PC-9 (cell line): ENCODE measurements at regions not wholly inside any gene's neighbourhood (a gene's known extent, or its start where the extent isn't known, plus 50 kb on each side); places are given as distances from the start of the nearest gene placed in this dataset.

Source experiments
- BruUV-seq: library from RNA; stranded (reverse); fragments of 400-500 nt; replicated peaks from 2 replicates; lab custom pipeline; 2021; lab: Mats Ljungman, UMichigan
- CTCF ChIA-PET: fragments of 300-600 bp; sonication (Branson Sonifier 250); formaldehyde crosslinking; loops from one replicate; lab custom pipeline; 2022; ENCODE audit warnings: antibody characterized with exemption; lab: Charles Lee
- POLR2A ChIA-PET: fragments of 300-600 bp; sonication (Branson Sonifier 250); formaldehyde crosslinking; loops from one replicate; lab custom pipeline; 2022; ENCODE audit warnings: antibody characterized with exemption; ENCODE audit not compliant: unreplicated experiment; lab: Charles Lee
- DNase-seq, 2 experiments: peaks; one replicate each; pipeline versions ENCODE4 v3.0.0 to v3.0.0-alpha.2; 2015 to 2022; ENCODE audit warnings: mixed read lengths in 1 of 2
- H2AFZ ChIP-seq: fragments of 200-600 bp; sonication (generic); 2 replicates; pipeline ENCODE4 v1.8.1; 2017; ENCODE audit warnings: antibody characterized with exemption
- H3F3A ChIP-seq: fragments of 200-600 bp; sonication (generic); 2 replicates; pipeline ENCODE4 v1.8.1; 2017; ENCODE audit warnings: antibody characterized with exemption, mild to moderate bottlenecking, low read depth; ENCODE audit not compliant: insufficient read depth
- H3K27ac ChIP-seq: fragments of 200-600 bp; sonication (generic); 2 replicates; pipeline ENCODE4 v1.6.1; 2016; ENCODE audit warnings: mixed run types
- H3K27me3 ChIP-seq: fragments of 200-600 bp; sonication (generic); 2 replicates; pipeline ENCODE4 v1.6.1; 2016; ENCODE audit warnings: low read depth, mixed run types; ENCODE audit not compliant: insufficient read depth
- H3K36me3 ChIP-seq: fragments of 200-600 bp; sonication (generic); 2 replicates; pipeline ENCODE4 v1.6.1; 2016; ENCODE audit warnings: low read depth, mixed run types
- H3K4me1 ChIP-seq: fragments of 200-600 bp; sonication (generic); replicated peaks from 2 replicates; pipeline ENCODE4 v1.6.1; 2016; ENCODE audit warnings: mixed run types; ENCODE audit not compliant: insufficient read depth
- H3K4me2 ChIP-seq: fragments of 200-600 bp; sonication (generic); 2 replicates; pipeline ENCODE4 v1.6.1; 2017; ENCODE audit warnings: mixed run types
- H3K4me3 ChIP-seq: fragments of 200-600 bp; sonication (generic); 2 replicates; pipeline ENCODE4 v1.6.1; 2016; ENCODE audit warnings: mixed run types
- H3K79me2 ChIP-seq: fragments of 200-600 bp; sonication (generic); 2 replicates; pipeline ENCODE4 v1.6.1; 2017; ENCODE audit warnings: low read depth, mixed run types
- H3K9me2 ChIP-seq: fragments of 200-600 bp; sonication (generic); 2 replicates; pipeline ENCODE4 v1.8.1; 2017; ENCODE audit warnings: mild to moderate bottlenecking; ENCODE audit not compliant: insufficient read depth
- H3K9me3 ChIP-seq: fragments of 200-600 bp; sonication (generic); 2 replicates; pipeline ENCODE4 v1.8.1; 2016; ENCODE audit warnings: low read depth; ENCODE audit not compliant: insufficient read depth
- H4K20me1 ChIP-seq: fragments of 200-600 bp; sonication (generic); 2 replicates; pipeline ENCODE4 v1.8.1; 2017; ENCODE audit not compliant: insufficient read depth
- CTCF ChIP-seq: fragments of 200-600 bp; sonication (generic); conservative IDR thresholded peaks from 2 replicates; pipeline ENCODE4 v1.6.1; 2017; ENCODE audit warnings: mixed run types, antibody characterized with exemption, mild to moderate bottlenecking, moderate library complexity
- EZH2 ChIP-seq: fragments of 200-600 bp; sonication (generic); IDR thresholded peaks from 2 replicates; pipeline ENCODE4 v1.8.0; 2017; ENCODE audit warnings: antibody characterized with exemption, low read depth
- intact Hi-C: fragments of 100-400 bp; cut with micrococcal nuclease; formaldehyde crosslinking; loops from one replicate; pipeline ENCODE4 v1.10.0; 2022; ENCODE audit not compliant: unreplicated experiment

DNA sequence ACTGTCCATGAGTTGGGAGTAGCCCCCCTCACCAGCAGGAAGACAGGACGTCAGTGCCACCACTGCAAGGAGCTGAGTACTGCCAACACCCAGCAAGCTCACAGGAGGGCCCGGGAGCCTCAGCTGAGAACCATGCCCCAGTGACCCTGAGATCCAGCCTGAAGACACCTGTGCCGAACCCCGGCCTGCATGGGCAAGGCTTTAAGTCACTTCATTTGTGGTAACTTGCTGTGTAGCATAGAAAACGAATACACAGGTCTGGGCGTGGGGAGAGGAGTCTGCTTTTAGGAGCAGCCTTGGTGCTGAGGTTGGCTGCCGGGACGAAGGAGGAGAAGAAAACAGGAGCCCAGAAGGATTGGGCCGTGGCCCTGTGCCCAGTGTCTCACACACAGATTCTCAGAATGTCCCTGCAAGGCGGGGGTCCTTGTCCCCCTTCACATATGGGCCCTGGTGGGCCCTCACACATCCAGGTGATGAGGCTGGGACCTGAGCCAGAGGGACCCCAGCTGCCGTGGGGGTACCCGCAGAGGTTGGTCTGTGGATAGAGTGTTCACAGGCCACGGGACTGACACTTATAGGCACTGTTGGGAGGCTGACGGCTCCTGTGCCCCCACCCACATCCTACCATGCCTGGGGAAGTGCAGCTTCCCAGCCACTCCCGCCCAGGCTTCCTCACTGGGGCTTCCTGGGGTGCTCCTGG is 85.3 kb downstream of the PLXNA1 start:
- BruUV-seq = no TSS peak
- CTCF ChIA-PET = no interaction called here

GRCh38 chr3:127068871-127069270 is 86.0 kb downstream of the PLXNA1 start:
- Histone ChIP-seq H3K4me3 (no peak overlapping the region), H4K20me1 (no peaks in the 10 kb centered on the region), H3K27ac (no peak overlapping the region), H3K9me2 (no peaks in the 10 kb centered on the region), H2AFZ (no peak overlapping the region), H3K4me1 (peaks cover 23% of the 10 kb centered on the region), H3F3A (peaks cover 10% of the 10 kb centered on the region; the same call in 1 of the 2 replicates), H3K79me2 (no peaks in the 10 kb centered on the region), H3K9me3 (no peaks in the 10 kb centered on the region), H3K4me2 (no peak overlapping the region), H3K36me3 (no peaks in the 10 kb centered on the region), H3K27me3 (peaks cover 13% of the 10 kb centered on the region; the same call in 1 of the 2 replicates)
- POLR2A ChIA-PET = no interaction called here
- DNase-seq = no peak
- BruUV-seq = no TSS peak
- intact Hi-C loops = no loop called here
- CTCF ChIA-PET = no interaction called here
- TF ChIP-seq CTCF (no peak), EZH2 (no peak)

More for the DNA sequence above, 85.3 kb downstream of the PLXNA1 start:
- Histone ChIP-seq H3K4me1 (peaks cover 19% of the 10 kb centered on the region), H3K27me3 (peaks cover 13% of the 10 kb centered on the region; the same call in 1 of the 2 replicates), H3K4me2 (no peak overlapping the region), H3K36me3 (no peaks in the 10 kb centered on the region), H4K20me1 (no peaks in the 10 kb centered on the region), H3K4me3 (no peak overlapping the region), H3K27ac (no peak overlapping the region), H3K79me2 (no peaks in the 10 kb centered on the region), H3K9me2 (no peaks in the 10 kb centered on the region), H3F3A (peaks cover 4% of the 10 kb centered on the region; the same call in 1 of the 2 replicates), H3K9me3 (no peaks in the 10 kb centered on the region), H2AFZ (no peak overlapping the region)
- TF ChIP-seq EZH2 (no peak), CTCF (no peak)
- POLR2A ChIA-PET = interaction anchor here (0.8 kb wide), 1 partner anchor 23 kb away, joined by 4 read pairs; no protein-coding TSS in a partner anchor
- DNase-seq = no peak
- intact Hi-C loops = no loop called here

- intact Hi-C loops = loop anchor here (10.0 kb wide), 1 partner anchor 385 kb away; no protein-coding TSS in a partner anchor
- BruUV-seq = no TSS peak
- Histone ChIP-seq H3K27me3 (peaks cover 13% of the 10 kb centered on the region; the same call in 1 of the 2 replicates), H3K79me2 (no peaks in the 10 kb centered on the region), H2AFZ (no peak overlapping the region), H3K9me3 (no peaks in the 10 kb centered on the region), H3K4me1 (peaks cover 30% of the 10 kb centered on the region), H3K36me3 (no peaks in the 10 kb centered on the region), H4K20me1 (no peaks in the 10 kb centered on the region), H3K4me2 (no peak overlapping the region), H3F3A (peaks cover 19% of the 10 kb centered on the region), H3K9me2 (no peaks in the 10 kb centered on the region), H3K27ac (no peak overlapping the region), H3K4me3 (no peak overlapping the region)
- ChIA-PET CTCF (no interaction called here), POLR2A (no interaction called here)
- TF ChIP-seq CTCF (no peak), EZH2 (no peak)
- no peak for DNase-seq
Measured at GRCh38 chr3:127069814-127070440, 87.0 kb downstream of the PLXNA1 start.
